Nephron progenitor cell (in vitro differentiated cells): ENCODE measurements at regions not wholly inside any gene's neighbourhood (a gene's known extent, or its start where the extent isn't known, plus 50 kb on each side); places are given as distances from the start of the nearest gene placed in this dataset.

Source experiments
- DNase-seq: peaks from one replicate; pipeline ENCODE4 v3.0.0; 2021
- H3K27ac Mint-ChIP-seq: 2 replicates; pipeline ENCODE4 v1.8.0; 2021; ENCODE audit warnings: mild to moderate bottlenecking, moderate library complexity, mixed read lengths
- H3K27me3 Mint-ChIP-seq: 2 replicates; pipeline ENCODE4 v1.8.0; 2021; ENCODE audit warnings: mild to moderate bottlenecking, low read depth, mixed read lengths; ENCODE audit not compliant: poor library complexity
- H3K36me3 Mint-ChIP-seq: 2 replicates; pipeline ENCODE4 v1.8.0; 2021; ENCODE audit warnings: low read depth, mixed read lengths
- H3K4me1 Mint-ChIP-seq: 2 replicates; pipeline ENCODE4 v1.8.0; 2021; ENCODE audit warnings: mixed read lengths
- H3K4me3 Mint-ChIP-seq: 2 replicates; pipeline ENCODE4 v1.8.0; 2021; ENCODE audit warnings: mild to moderate bottlenecking, moderate library complexity, mixed read lengths
- H3K9me3 Mint-ChIP-seq: 2 replicates; pipeline ENCODE4 v1.8.0; 2021; ENCODE audit warnings: mild to moderate bottlenecking, moderate library complexity, mixed read lengths
- CTCF ChIP-seq: fragments of 200-600 bp; sonication (generic); IDR thresholded peaks from 2 replicates; pipeline ENCODE4 v1.5.0; 2021; ENCODE audit warnings: antibody characterized with exemption

- Mint-ChIP-seq H3K4me1 (no peaks in the 10 kb centered on the region), H3K27me3 (peaks cover 4% of the 10 kb centered on the region), H3K36me3 (peaks cover 12% of the 10 kb centered on the region), H3K4me3 (no peak overlapping the region), H3K9me3 (peaks cover 55% of the 10 kb centered on the region), H3K27ac (no peak overlapping the region)
- no peak for DNase-seq
- TF ChIP-seq CTCF: no peak
Measured at GRCh38 chr20:11320033-11320432, 597.7 kb upstream of the BTBD3 start.

GRCh38 chr20:11323816-11324215 is 593.9 kb upstream of the BTBD3 start:
- Mint-ChIP-seq H3K4me3 (no peak overlapping the region), H3K9me3 (peaks cover 31% of the 10 kb centered on the region), H3K27me3 (peaks cover 4% of the 10 kb centered on the region), H3K27ac (no peak overlapping the region), H3K36me3 (peaks cover 12% of the 10 kb centered on the region), H3K4me1 (peaks cover 1% of the 10 kb centered on the region)
- no peak for TF ChIP-seq CTCF
- DNase-seq: no peak

GRCh38 chr20:11324990-11325389 is 592.7 kb upstream of the BTBD3 start:
- Mint-ChIP-seq H3K4me3 (no peak overlapping the region), H3K27ac (no peak overlapping the region), H3K4me1 (peaks cover 5% of the 10 kb centered on the region), H3K9me3 (peaks cover 28% of the 10 kb centered on the region), H3K27me3 (peaks cover 4% of the 10 kb centered on the region), H3K36me3 (peaks cover 12% of the 10 kb centered on the region)
- no peak for DNase-seq
- no peak for TF ChIP-seq CTCF

- Mint-ChIP-seq H3K36me3 (no peaks in the 10 kb centered on the region), H3K4me1 (peaks cover 6% of the 10 kb centered on the region), H3K27ac (no peak overlapping the region)
Measured at GRCh38 chr20:11328839-11329238, 588.9 kb upstream of the BTBD3 start.

GRCh38 chr20:11329271-11329670 is 588.4 kb upstream of the BTBD3 start:
- no peak overlapping the region for H3K27ac Mint-ChIP-seq

More at GRCh38 chr20:11328839-11329238, 588.9 kb upstream of the BTBD3 start:
- DNase-seq: no peak
- H3K9me3 Mint-ChIP-seq: no peaks in the 10 kb centered on the region
- no peak for TF ChIP-seq CTCF
- no peak overlapping the region for H3K4me3 Mint-ChIP-seq
- no peaks in the 10 kb centered on the region for H3K27me3 Mint-ChIP-seq

More at GRCh38 chr20:11329271-11329670, 588.4 kb upstream of the BTBD3 start:
- H3K27me3 Mint-ChIP-seq: no peaks in the 10 kb centered on the region
- H3K9me3 Mint-ChIP-seq: no peaks in the 10 kb centered on the region
- H3K36me3 Mint-ChIP-seq: no peaks in the 10 kb centered on the region
- no peak for DNase-seq
- H3K4me1 Mint-ChIP-seq: peaks cover 11% of the 10 kb centered on the region
- TF ChIP-seq CTCF: no peak
- no peak overlapping the region for H3K4me3 Mint-ChIP-seq
